ENCODE measurements at regions not wholly inside any gene's neighbourhood (a gene's known extent, or its start where the extent isn't known, plus 50 kb on each side); places are given as distances from the start of the nearest gene placed in this dataset.
A peak's percentile ranks its signal among the peaks of the same experiment; 100 is the strongest.

- H3K27me3 Mint-ChIP-seq (ENCODE audit: unreplicated experiment): no peaks in the 10 kb centered on the region
- H3K4me1 Mint-ChIP-seq (ENCODE audit: unreplicated experiment): no peaks in the 10 kb centered on the region
Observed at GRCh38 chr4:178633263-178633662, 1191.0 kb upstream of the AGA start.

GRCh38 chr4:178664621-178665020 is 1222.4 kb upstream of the AGA start:
- Mint-ChIP-seq H3K27ac (ENCODE audit: unreplicated experiment) (no peak overlapping the region), H3K4me1 (ENCODE audit: unreplicated experiment) (no peaks in the 10 kb centered on the region), H3K4me3 (ENCODE audit: unreplicated experiment) (no peak overlapping the region)

More at GRCh38 chr4:178633263-178633662, 1191.0 kb upstream of the AGA start:
- peak; percentile 48 for TF ChIP-seq CTCF (IDR thresholded peaks at IDR 0.05; ENCODE audit: unreplicated experiment)
- Mint-ChIP-seq H3K9me3 (ENCODE audit: unreplicated experiment) (no peaks in the 10 kb centered on the region), H3K36me3 (ENCODE audit: low read depth, unreplicated experiment) (no peaks in the 10 kb centered on the region), H3K4me3 (ENCODE audit: unreplicated experiment) (no peak overlapping the region), H3K27ac (ENCODE audit: unreplicated experiment) (no peak overlapping the region)
- no peak for DNase-seq (ENCODE audit: low spot score)

GRCh38 chr4:178665916-178666315 is 1223.7 kb upstream of the AGA start:
- Mint-ChIP-seq H3K4me3 (ENCODE audit: unreplicated experiment) (no peak overlapping the region), H3K27me3 (ENCODE audit: unreplicated experiment) (no peaks in the 10 kb centered on the region), H3K4me1 (ENCODE audit: unreplicated experiment) (no peaks in the 10 kb centered on the region), H3K36me3 (ENCODE audit: low read depth, unreplicated experiment) (no peaks in the 10 kb centered on the region), H3K27ac (ENCODE audit: unreplicated experiment) (no peak overlapping the region), H3K9me3 (ENCODE audit: unreplicated experiment) (no peaks in the 10 kb centered on the region)
- DNase-seq (ENCODE audit: low spot score): no peak
- no peak for TF ChIP-seq CTCF (IDR thresholded peaks at IDR 0.05; ENCODE audit: unreplicated experiment)

More at GRCh38 chr4:178664621-178665020, 1222.4 kb upstream of the AGA start:
- no peak for TF ChIP-seq CTCF (IDR thresholded peaks at IDR 0.05; ENCODE audit: unreplicated experiment)
- Mint-ChIP-seq H3K27me3 (ENCODE audit: unreplicated experiment) (no peaks in the 10 kb centered on the region), H3K36me3 (ENCODE audit: low read depth, unreplicated experiment) (no peaks in the 10 kb centered on the region), H3K9me3 (ENCODE audit: unreplicated experiment) (no peaks in the 10 kb centered on the region)
- DNase-seq (ENCODE audit: low spot score): no peak

DNA sequence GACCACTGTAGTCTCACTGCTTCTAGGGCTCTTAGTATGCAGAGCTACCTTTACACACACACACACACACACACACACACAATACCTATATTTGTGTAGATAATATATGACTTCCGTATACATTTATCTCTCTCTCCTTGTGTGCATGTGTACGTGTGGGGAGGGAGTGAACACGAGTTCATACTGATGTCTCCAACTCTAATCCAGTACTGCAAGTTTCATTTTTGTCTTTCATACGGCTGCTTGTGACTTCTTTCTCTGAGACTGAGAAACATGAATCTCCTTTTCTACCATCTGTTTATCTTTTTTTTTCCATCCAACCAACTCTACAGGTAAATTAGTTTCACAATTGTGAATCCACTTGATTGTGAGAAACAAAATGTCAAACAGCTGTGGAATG is 1229.5 kb upstream of the AGA start:
- Mint-ChIP-seq H3K36me3 (ENCODE audit: low read depth, unreplicated experiment) (no peaks in the 10 kb centered on the region), H3K4me3 (ENCODE audit: unreplicated experiment) (no peak overlapping the region), H3K27me3 (ENCODE audit: unreplicated experiment) (peaks cover 2% of the 10 kb centered on the region), H3K27ac (ENCODE audit: unreplicated experiment) (no peak overlapping the region), H3K9me3 (ENCODE audit: unreplicated experiment) (no peaks in the 10 kb centered on the region), H3K4me1 (ENCODE audit: unreplicated experiment) (no peaks in the 10 kb centered on the region)
- TF ChIP-seq CTCF (IDR thresholded peaks at IDR 0.05; ENCODE audit: unreplicated experiment): no peak
- no peak for DNase-seq (ENCODE audit: low spot score)

GRCh38 chr4:178672512-178672911 is 1230.3 kb upstream of the AGA start:
- H3K27ac Mint-ChIP-seq (ENCODE audit: unreplicated experiment): no peak overlapping the region
- no peak for TF ChIP-seq CTCF (IDR thresholded peaks at IDR 0.05; ENCODE audit: unreplicated experiment)
- H3K27me3 Mint-ChIP-seq (ENCODE audit: unreplicated experiment): peaks cover 2% of the 10 kb centered on the region
- no peaks in the 10 kb centered on the region for H3K9me3 Mint-ChIP-seq (ENCODE audit: unreplicated experiment)
- no peaks in the 10 kb centered on the region for H3K36me3 Mint-ChIP-seq (ENCODE audit: low read depth, unreplicated experiment)
- no peak for DNase-seq (ENCODE audit: low spot score)
- no peaks in the 10 kb centered on the region for H3K4me1 Mint-ChIP-seq (ENCODE audit: unreplicated experiment)
- H3K4me3 Mint-ChIP-seq (ENCODE audit: unreplicated experiment): no peak overlapping the region

Data from endothelial cell (in vitro differentiated cells).